ENCODE measurements at regions not wholly inside any gene's neighbourhood (a gene's known extent, or its start where the extent isn't known, plus 50 kb on each side); places are given as distances from the start of the nearest gene placed in this dataset.

DNA sequence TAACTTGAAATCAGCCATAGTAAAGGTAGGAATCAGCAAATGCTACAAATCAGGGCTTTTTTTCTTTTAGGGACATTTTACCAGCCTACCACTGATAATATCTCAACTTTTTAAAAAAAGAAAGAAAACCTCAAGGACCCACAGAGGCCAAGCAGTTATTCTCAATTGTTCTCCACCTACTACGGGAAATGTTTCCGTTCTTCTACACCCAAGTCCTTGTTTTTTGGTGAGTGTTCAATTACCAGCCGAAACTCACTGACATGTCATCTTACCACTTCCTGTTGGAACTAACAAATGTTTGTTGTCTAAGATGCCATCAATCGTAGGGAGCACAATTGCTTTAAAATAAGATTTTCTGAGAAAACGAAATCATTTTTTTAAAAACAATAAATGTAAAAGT lies 50.2 kb upstream of the CDK1 start:
- DNase-seq = peak; percentile 19

DNA sequence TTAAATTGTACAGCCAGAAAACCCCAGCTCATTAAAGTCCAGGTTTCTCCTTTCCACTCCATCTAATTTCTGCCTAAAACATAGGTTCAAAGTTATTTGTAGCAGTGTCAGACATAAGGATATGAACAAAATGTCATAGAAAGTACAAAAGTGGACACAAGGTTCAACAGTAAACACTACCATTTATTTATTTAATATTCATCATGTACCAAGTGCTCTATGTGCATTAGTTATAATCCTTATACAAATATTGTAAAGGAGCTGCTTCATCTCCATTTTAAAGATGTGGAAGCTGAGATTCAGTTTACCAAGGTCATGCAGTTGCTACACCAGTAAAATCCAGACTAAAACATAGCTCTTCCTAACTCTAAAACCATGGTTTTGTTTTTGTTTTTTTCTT lies 52.0 kb upstream of the CDK1 start:
- no peak for DNase-seq

DNA sequence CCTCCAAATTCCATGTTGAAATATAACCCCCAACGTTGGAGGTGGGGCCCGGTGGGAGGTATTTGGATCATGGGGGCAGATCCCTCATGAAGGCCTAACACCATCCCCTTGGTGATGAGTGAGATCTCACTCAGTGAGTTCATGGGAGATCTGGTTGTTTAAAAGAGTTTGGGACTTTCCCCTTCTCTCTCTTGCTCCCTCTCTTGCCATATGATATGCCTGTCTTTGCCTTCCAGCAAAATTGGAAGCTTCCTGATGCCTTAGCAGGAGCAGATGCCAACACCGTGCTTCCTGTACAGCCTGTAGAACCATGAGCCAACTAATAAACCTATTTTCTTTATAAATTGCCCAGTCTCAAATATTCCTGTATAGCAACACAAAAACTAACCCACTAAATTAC lies 55.7 kb upstream of the CDK1 start:
- no peak for DNase-seq

DNA sequence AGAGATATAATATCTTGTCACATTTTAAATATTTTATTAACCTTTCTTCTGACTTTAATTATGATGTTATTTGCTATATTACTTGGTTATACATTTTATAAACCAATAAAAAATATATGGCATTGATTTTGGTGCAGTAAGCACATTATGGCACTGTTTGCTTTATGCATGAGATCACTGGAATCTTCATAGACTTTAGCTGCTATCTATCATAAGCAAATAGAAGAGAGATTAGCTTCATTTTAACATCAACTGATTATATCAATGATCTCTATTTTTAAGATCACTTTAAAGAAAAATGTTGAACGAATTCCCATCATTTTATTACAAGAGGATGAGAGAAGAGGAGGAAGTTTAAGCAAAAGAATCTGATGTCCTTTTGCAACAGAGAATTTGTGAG lies 58.6 kb upstream of the CDK1 start:
- DNase-seq = no peak

DNA sequence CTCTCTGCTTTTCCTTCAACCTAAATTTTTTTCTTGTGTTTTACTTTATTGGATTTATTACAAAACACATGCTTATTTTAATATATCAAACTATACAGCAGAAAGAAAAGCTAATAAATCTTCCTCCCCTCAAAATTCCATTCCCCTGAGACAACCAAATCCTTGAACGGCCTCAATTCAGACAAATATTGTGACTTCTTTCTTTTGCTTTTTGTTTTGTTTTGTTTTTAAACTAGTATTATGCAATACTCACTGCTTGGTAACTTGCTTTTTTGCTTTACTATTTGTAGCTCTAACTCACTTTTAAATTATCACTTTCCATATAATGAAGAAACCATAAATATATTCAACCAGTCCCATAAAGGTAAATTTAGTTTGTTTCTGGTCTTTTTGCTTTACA lies 59.4 kb upstream of the CDK1 start:
- no peak for DNase-seq

DNA sequence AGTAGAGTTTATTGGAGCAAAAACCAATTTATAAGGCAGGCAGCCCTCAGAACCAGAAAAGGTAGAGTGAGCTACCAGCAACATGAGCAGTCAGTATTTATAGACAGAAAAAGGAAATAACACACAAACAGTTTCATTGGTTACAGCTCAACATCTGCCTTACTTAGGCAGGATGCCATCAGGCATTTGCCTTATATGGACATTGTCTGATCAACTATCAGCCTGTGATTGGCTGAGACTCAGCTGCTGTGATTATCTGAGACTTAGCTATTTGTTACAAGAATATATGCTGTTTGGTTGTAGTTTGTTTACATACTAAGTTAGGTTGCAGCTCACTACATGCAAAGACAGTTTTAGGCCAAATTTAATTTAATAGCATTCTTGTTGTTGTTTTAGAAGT lies 60.4 kb upstream of the CDK1 start:
- no peak for DNase-seq

DNA sequence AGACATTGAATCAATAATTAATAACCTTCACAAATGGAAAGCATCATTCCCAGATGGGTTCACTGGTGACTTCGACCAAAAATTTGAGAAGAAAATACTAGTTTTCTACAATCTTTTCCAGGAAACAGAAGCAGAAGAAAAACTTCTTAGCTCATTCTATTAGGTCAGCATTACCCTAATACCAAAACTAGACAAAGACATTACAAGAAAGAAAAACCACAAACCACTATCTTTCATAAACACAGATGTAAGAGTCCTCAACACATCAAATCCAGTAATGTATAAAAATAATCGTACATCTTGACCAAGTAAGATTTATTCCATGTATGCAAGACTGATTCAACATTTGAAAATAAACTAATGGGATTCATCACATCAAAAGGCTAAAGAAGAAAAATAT lies 64.0 kb upstream of the CDK1 start:
- no peak for DNase-seq

DNA sequence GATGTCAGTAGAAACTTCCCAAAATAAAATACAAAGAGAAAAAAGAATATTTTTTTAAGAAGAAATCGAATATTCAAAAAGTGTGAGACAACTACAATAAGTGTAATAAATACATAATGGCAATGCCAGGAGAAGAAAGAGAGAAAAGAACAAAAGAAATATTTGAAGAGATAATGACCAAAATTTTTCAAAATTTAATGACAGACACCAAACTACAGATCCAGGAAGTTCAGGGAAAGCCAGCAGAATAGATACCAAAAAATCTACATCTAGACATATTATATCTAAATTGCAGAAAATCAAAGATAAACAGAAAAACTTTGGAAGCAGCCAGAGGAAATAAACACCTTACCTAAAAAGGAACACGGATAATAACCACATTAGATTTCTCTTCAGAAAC lies 66.8 kb upstream of the CDK1 start:
- DNase-seq = no peak

DNA sequence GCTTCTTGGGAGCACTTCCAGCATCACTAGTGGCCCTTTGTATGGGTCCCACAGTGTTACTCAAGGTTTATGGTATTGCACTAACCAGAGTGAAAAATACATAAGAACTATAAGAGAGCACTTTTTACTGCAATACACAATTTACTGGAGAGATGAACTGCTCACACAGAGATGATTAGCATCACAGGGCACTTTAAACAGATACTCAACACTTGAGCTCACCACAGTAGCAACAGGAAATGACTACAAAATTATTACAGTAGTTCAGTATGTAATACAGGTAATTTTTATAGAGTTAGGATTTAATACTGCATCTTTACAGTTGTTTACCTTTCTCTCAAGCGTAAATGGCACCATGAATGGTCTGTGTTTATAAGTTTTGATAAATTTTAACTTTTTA lies 68.2 kb upstream of the CDK1 start:
- DNase-seq = no peak

DNA sequence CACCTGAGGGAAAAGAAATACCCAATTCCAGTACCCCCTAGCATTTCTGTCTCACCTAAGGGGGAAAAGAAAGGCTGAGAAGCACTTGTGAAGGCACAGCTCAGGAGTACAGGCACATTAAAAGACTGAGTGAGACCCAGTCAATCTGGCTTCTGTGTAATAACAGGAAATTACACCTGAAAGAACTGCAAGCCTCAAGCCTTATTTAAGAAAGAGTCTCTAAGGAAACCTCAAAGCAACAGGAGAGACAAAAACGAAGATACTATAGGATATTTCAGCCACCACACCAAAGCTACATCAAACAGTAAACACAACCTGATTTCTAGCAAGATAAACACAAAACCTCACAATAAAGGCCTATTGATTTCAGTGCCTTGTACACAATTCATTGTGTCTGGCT lies 69.6 kb upstream of the CDK1 start:
- DNase-seq = no peak

DNA sequence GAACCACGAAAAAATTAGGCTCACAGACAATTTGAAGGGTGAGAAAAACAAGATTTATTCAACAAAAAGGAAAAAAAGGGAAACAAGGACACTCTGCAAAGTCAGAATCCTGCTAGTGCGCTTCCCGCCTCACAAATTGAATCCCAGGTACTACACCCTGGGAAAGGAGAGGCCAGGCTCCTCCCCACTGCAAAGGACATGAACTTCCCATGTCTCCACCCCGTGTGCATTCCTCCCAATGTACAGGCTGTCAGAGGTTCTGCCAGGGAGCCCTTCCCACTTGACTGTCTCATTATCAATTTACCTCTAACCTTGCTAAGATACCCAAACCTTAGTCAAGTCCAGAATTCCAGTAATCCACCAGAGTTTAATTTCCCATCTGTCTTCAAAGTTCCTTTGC lies 70.4 kb upstream of the CDK1 start:
- DNase-seq = no peak

DNA sequence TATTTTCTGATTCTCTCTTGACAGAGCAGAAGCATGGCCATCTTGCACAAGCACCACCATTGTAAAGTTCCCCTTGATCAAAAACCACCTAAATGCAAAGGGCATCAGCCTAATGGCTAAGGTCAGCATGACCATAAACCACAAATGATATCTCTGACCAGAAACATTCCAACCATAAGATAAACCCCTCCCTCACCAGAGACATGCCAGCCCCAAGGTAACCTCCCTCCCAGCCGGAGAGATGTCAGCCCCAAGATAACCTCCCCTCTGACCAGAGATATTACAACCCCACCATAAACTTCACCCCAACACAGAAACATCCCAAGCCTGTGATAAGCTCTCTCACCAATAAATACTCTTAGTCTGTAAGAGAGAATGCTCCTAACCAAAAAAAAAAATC lies 72.1 kb upstream of the CDK1 start:
- DNase-seq = no peak

DNA sequence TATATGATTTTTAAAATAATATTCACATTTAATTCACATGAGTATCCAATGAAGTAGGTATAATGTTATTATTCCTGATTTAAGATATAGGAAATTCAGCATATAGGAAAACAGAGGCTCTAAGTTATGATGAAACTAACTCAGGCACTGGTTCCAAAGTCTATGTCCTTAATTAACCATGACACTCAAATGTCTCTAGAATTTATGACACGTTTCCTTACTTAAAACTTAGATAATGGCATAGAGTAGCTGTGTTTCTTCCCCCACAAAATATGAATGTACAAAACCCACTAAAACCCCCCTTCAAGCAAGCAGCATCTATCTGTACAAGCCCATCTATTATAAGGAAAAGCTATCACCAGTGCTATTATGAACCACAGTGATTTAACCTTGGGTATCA lies 72.9 kb upstream of the CDK1 start:
- DNase-seq = no peak

DNA sequence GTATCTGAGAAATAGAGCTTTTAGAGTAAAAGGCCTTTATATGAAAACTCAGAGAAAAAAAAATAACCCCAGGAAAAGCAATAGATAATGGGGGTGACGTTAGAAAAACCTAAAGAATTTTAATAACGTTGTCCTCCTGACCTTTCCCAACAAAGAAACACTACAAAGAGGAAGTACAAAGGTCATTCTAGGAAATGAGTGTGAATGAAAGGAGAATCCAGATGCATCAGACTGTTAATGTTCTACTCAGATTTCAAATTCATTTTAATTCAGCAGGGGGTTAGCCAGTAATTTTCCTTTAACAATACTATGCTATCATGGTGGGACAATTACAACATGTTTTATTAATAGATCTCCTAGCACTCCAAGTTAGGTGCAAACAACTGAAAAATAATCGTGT lies 73.8 kb upstream of the CDK1 start:
- DNase-seq = no peak

DNA sequence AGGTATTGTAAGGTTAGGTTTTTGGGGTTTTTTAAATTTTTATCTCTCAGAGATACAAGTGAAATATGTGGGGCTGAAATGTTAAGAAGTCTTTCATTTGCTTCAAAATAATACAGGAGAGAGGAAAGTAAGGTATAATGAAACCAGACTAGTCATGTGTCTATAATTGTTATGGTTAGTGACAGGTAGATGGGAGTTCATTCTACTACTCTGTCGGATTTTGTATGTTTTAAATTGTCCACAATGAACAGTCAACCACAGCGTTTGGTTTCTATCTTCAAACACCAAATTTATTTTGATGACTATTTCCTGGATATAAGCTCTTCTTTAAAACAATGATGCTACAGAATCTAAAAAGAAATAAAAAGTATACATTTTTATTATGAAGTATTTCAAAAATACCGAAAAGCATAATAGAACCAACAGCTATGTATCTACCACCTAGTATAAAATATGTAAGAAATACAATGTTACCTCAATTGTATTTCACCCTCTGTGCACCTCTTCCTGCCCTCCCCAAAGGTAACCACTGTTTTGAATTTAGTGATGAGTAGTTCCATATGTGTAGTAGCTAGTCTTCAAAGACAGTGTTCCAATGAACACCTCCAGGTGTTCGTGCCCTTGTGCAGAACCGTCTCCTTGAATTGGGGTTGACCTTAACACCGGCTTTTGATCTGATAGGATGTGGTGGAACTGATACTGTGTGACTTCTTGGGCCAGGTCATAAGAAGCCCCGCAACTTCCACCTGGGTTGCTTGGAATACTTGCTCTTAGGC lies 74.8 kb upstream of the CDK1 start:
- no peak for DNase-seq

DNA sequence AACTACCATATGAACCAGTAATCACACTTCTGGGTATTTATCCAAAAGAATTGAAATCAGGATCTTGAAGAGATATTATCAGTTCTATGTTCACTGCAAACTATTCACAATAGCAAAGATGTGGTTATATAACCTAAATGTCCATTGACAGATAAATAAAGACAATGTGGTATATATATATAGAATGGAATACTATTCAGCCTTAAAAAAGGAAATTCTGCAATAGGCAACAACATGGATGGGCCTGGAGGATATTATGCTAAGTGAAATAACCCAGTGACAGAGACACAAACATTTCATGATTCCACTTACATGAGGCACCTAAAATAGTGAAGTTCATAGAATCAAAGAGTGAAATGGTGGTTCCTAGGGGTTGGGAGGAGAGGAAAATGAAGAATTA lies 90.6 kb upstream of the CDK1 start:
- DNase-seq = no peak

DNA sequence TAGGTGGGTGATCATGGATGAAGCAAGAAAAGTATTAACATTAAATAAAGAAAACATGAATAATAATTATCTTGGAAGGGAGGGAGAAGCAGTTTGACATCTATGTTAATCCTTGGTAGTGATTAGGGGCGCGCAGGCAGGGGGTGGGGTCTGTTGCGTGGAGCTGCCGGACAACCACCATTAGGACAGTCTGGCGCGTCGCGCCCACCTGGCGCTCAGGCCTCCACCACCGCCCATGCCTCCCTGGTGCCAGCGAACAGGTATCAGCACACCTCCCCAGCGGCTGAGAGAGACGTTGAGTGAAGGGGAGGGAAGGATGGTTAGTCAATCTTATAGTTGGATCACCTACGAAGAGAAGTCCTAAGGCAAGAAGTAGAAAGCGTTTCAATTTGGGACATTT lies 94.2 kb upstream of the CDK1 start:
- DNase-seq = no peak

DNA sequence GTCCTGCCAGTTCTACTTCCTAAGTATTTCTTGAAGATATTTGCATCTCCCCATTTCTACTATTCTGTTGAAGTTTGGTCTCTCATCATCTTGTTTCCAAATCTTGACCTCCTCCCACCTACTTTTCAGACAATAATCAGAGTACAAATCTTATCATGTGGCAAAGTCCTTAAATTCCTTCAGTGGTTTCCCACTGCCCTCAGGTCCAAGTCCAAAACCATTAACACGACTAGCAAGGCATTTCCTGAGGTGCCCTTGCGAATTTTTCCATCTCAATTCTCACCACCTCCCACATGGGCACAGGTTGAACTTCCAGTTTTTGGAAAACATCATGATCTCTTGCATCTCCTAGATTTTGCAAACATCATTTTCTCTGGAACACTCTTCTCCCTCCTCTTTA lies 97.2 kb upstream of the CDK1 start:
- no peak for DNase-seq

DNA sequence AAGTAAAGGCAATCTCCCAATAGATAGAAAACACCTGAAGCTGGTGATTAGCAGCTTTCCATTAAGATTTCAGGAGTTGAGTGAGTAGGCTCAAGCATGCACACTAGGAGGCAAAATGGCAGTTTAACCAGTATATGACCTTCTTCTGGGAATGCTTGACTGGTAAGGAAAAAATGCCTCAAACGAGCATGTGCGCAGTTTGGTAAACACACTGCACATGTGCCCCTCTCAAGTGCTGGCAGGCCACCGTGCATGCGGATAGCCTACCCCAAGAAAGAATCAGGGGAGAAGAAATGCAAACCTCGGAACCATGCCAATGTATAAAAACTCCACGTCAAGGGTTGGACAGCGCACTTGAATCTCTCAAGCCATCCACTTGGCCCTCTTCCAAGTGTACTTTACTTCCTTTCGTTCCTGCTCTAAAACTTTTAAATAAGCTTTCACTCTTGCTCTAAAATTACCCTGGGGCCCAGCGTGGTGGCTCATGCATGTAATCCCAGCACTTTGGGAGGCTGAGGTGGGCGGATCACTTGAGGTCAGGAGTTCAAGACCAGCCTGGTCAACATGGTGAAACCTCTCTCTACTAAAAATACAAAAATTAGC lies 98.8 kb upstream of the CDK1 start:
- DNase-seq = no peak

DNA sequence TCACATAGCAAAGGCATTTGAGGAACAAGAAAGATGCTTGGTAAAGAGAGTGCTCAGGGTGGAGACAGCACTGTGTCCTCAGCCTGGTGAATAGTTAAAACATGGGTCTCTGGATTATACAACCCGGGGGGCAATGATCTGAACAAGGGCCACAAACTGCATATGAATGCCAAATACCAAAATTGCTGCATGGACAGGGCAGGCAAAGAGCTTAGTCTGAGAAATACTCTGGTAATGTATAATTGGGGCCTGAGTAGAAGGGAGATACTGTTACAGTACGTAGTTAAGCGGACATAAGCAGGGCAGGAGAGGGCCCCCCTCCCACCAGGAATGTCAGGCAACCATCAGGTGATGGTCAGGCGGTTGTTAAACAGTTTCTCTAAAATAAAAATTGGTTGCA lies 99.3 kb upstream of the CDK1 start:
- DNase-seq = no peak

DNA sequence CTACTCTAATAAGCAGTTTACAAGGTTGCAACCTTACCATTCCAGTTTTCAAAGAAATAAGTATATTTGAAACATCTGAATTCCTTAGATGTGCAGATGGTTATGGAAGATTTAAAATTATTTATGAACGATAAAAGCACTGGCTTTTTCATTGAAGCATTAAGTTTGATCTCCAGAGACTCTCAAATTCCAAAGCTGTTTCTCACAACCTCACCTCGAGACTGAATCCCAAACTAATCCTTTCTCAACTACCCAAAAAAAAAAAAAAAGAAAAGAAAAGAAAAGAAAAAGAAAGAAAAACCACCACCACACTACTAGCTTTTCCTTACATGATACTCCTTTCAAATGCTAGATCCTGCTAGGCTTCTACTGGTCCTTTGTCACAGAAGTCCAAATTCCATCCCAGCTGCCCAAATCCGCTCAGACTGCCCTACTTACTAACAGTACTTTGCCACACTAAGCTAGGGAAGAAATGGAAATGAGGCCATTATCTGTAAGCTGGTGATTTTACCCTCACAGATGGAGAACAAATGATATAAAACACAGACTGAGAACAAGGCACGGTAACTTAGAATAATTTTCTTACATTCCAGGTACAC lies 100.6 kb upstream of the CDK1 start:
- no peak for DNase-seq

DNA sequence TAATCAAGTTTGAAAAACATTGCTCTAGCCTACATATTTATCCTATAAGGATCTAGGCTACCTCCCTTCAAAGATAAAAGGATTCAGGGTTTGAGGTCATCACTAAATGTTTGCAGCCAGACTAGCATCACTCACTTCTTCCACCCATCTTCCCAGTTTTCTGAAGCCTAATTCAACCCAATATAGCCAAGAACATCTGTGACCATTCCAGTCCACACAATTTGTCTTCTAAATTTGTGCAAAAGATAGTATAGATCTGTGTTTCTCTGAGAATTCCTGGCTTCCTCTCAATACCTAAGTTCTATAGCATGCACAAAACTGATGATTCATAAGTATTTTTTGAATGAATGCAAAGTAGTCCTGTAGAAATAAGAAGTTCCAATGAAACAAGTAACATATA lies 103.0 kb upstream of the CDK1 start:
- no peak for DNase-seq

DNA sequence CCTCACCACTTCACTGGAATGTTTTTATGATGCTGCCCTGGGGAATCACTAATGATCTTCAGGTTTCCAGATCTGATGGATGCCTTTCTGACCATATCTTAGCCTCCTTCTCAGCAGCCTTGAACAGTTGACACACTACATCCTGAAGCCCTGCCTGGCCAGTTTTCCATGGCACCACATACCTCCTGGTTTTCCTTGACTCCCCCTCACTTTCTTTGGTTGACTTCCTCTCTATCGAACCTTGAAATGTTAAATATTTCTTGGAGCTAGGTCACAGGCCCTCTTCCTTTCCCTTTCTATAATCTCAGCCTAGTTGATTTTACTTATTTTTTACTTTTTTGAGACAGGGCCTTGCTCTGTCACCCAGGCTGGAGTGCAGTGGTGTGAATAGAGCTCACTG lies 108.8 kb upstream of the CDK1 start:
- no peak for DNase-seq

DNA sequence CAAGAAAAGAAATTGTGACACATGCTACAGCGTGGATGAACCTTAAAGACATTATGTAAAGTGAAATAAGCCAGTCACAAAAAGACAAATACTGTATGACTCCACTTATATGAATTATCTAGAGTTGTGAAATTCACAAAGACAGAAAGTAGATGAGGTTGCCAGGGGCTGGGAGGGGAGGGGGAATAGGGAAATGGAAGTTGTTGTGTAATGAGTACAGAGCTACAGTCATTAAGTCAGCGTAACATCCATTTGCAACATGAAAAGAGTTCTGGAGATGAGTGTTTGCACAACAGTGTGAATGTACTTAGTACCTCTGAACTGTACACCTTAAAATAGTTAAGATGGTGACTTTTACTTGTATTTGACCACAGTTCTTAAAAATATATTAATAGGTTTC lies 112.1 kb upstream of the CDK1 start:
- no peak for DNase-seq

DNA sequence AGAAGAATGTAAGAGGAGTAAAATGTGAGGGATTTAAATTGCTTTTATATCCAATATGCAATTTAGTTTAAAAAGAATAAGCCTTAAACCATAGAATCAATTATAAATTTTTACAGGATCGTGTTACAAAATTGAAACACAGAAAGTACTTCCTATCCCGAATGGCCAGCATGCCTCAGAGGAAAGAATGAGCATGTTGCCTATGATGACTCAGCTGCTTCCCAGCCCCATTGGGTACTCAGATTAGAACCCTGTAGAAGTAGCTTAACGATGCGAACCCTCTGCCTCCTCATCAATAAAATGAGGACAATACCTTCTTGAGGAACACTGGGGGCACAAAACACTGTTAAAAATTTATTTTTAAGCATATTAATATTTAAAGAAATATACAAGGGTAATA lies 113.4 kb upstream of the CDK1 start:
- DNase-seq = no peak
